ENCODE measurements at regions not wholly inside any gene's neighbourhood (a gene's known extent, or its start where the extent isn't known, plus 50 kb on each side); places are given as distances from the start of the nearest gene placed in this dataset.

- 70 to 79% methylated on average over 6 of the region's 6 CpGs for WGBS, 2 donors
- H3K9me3 ChIP-seq: no peaks in the 10 kb centered on the region
- TF ChIP-seq CTCF (IDR thresholded peaks at IDR 0.05) (no peak), POLR2A (IDR thresholded peaks at IDR 0.05) (no peak)
- no peak for DNase-seq
- H3K27ac ChIP-seq: no peak overlapping the region
- intact Hi-C loops (cut with DNase I; ENCODE audit: low total_unique reads): no loop called here
- H3K4me1 ChIP-seq: no peaks in the 10 kb centered on the region
- H3K27me3 ChIP-seq: no peaks in the 10 kb centered on the region
- H3K36me3 ChIP-seq (ENCODE audit: low read depth, missing control alignments): no peaks in the 10 kb centered on the region
- H3K4me3 ChIP-seq: no peak overlapping the region
Observed at GRCh38 chr4:62470020-62470419, 1269.9 kb downstream of the ADGRL3 start.

DNA sequence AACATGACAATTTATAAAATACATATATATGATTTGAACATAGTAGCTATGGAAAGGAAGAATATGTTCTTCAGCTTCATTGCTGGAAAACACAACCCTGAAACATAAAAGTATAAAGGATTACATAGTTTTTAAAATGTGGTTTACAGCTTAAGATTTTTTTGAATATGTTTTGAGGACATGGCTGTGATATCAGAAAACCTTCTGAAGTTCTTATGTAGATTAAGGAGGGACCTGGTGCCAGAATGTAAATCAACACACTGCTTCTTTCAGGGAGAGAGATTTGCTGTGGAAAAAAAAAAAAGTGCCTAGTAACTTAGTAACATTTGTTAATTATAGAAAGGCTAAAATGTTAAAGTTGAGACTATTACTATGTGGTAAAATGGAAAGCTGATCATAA is 1261.8 kb downstream of the ADGRL3 start:
- no peaks in the 10 kb centered on the region for H3K27me3 ChIP-seq
- no peaks in the 10 kb centered on the region for H3K9me3 ChIP-seq
- intact Hi-C loops (cut with DNase I; ENCODE audit: low total_unique reads): no loop called here
- H3K4me1 ChIP-seq: no peaks in the 10 kb centered on the region
- H3K36me3 ChIP-seq (ENCODE audit: low read depth, missing control alignments): no peaks in the 10 kb centered on the region
- DNase-seq: no peak
- TF ChIP-seq CTCF (IDR thresholded peaks at IDR 0.05) (no peak), POLR2A (IDR thresholded peaks at IDR 0.05) (no peak)
- H3K27ac ChIP-seq: no peak overlapping the region
- no peak overlapping the region for H3K4me3 ChIP-seq

GRCh38 chr4:62460329-62460728 is 1260.2 kb downstream of the ADGRL3 start:
- Histone ChIP-seq H3K9me3 (no peaks in the 10 kb centered on the region), H3K4me3 (no peak overlapping the region), H3K27me3 (no peaks in the 10 kb centered on the region), H3K27ac (no peak overlapping the region), H3K36me3 (ENCODE audit: low read depth, missing control alignments) (no peaks in the 10 kb centered on the region), H3K4me1 (no peaks in the 10 kb centered on the region)
- DNase-seq: no peak
- 78 to 95% methylated on average over 3 of the region's 3 CpGs for WGBS, 2 donors
- intact Hi-C loops (cut with DNase I; ENCODE audit: low total_unique reads): no loop called here
- TF ChIP-seq CTCF (IDR thresholded peaks at IDR 0.05): no peak
- no peak for TF ChIP-seq POLR2A (IDR thresholded peaks at IDR 0.05)

DNA sequence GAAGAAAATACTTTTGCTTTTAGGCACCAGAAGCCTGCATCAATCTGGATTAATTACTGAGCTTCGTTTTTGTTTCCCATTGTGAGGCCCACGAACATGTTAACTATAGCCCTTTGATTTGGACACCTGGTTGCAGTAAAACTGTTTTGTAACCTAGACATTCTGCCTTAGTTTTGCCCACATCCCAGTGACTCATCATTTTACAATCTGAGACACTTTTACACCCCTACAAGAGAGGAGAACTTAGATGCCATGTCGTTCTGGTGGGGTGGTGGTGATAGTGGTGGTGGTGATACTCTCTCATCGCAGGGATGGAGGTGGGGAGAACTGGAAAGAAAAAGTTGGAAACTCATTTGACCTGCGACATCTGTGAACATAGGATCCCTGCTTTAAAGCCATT is 1257.2 kb downstream of the ADGRL3 start:
- Histone ChIP-seq H3K4me1 (no peaks in the 10 kb centered on the region), H3K9me3 (no peaks in the 10 kb centered on the region), H3K27me3 (no peaks in the 10 kb centered on the region), H3K4me3 (no peak overlapping the region), H3K27ac (no peak overlapping the region), H3K36me3 (ENCODE audit: low read depth, missing control alignments) (no peaks in the 10 kb centered on the region)
- 70 to 72% methylated on average over 5 of the region's 5 CpGs for WGBS, 2 donors
- intact Hi-C loops (cut with DNase I; ENCODE audit: low total_unique reads): no loop called here
- no peak for DNase-seq
- no peak for TF ChIP-seq CTCF (IDR thresholded peaks at IDR 0.05)
- no peak for TF ChIP-seq POLR2A (IDR thresholded peaks at IDR 0.05)

- TF ChIP-seq POLR2A (IDR thresholded peaks at IDR 0.05): no peak
- TF ChIP-seq CTCF (IDR thresholded peaks at IDR 0.05): no peak
- Histone ChIP-seq H3K27me3 (no peaks in the 10 kb centered on the region), H3K4me1 (no peaks in the 10 kb centered on the region), H3K4me3 (no peak overlapping the region), H3K27ac (no peak overlapping the region), H3K9me3 (no peaks in the 10 kb centered on the region), H3K36me3 (ENCODE audit: low read depth, missing control alignments) (no peaks in the 10 kb centered on the region)
- intact Hi-C loops (cut with DNase I; ENCODE audit: low total_unique reads): no loop called here
- no peak for DNase-seq
Observed at GRCh38 chr4:62455871-62456270, 1255.7 kb downstream of the ADGRL3 start.

All from testis (tissue), 2 donors.